Fibroblast of lung (primary cell): ENCODE measurements at regions not wholly inside any gene's neighbourhood (a gene's known extent, or its start where the extent isn't known, plus 50 kb on each side); places are given as distances from the start of the nearest gene placed in this dataset.
A peak's percentile ranks its signal among the peaks of the same experiment; 100 is the strongest.

Experiments used
- DNase-seq, 2 donors: peaks; one replicate each; pipeline versions ENCODE4 v3.0.0 to v3.0.0-alpha.2; 2010; ENCODE audit warnings: low read depth in 2 of 2
- H2AFZ ChIP-seq: 2 replicates; pipeline ENCODE4 v1.5.1; 2012; ENCODE audit warnings: low read length, control low read depth, inconsistent platforms
- H3K27ac ChIP-seq: 2 replicates; pipeline ENCODE4 v1.5.1; 2011; ENCODE audit warnings: low read length, control low read depth; ENCODE audit not compliant: insufficient read depth
- H3K27me3 ChIP-seq: 2 replicates; pipeline ENCODE4 v1.5.1; 2011; ENCODE audit warnings: mild to moderate bottlenecking, low read length; ENCODE audit not compliant: control insufficient read depth, insufficient read depth
- H3K36me3 ChIP-seq: 2 replicates; pipeline ENCODE4 v1.5.1; 2011; ENCODE audit warnings: low read length; ENCODE audit not compliant: control insufficient read depth, insufficient read depth
- H3K4me1 ChIP-seq: 2 replicates; pipeline ENCODE4 v1.5.1; 2011; ENCODE audit warnings: low read length; ENCODE audit not compliant: control insufficient read depth, insufficient read depth; ENCODE audit errors: extremely low read depth
- H3K4me2 ChIP-seq: 2 replicates; pipeline ENCODE4 v1.5.1; 2011; ENCODE audit warnings: low read length, control low read depth; ENCODE audit not compliant: insufficient read depth; ENCODE audit errors: extremely low read depth
- H3K4me3 ChIP-seq, 4 experiments: fragments of 200-600 bp in 1 of 4; sonication (generic) in 1 of 4; replicated peaks in 1 of 4; 2 replicates each; pipeline ENCODE4 v1.5.1; 2011 to 2016; ENCODE audit warnings: low read length in 4 of 4, low read depth in 3 of 4, mild to moderate bottlenecking in 3 of 4, control low read depth in 2 of 4, inconsistent platforms in 1 of 4, mixed read lengths in 1 of 4; ENCODE audit not compliant: insufficient read depth in 1 of 4; ENCODE audit errors: control extremely low read depth in 1 of 4
- H3K79me2 ChIP-seq: 2 replicates; pipeline ENCODE4 v1.5.1; 2012; ENCODE audit warnings: mild to moderate bottlenecking, low read length, inconsistent platforms; ENCODE audit not compliant: control insufficient read depth, insufficient read depth
- H3K9ac ChIP-seq: 2 replicates; pipeline ENCODE4 v1.5.1; 2011; ENCODE audit warnings: mild to moderate bottlenecking, low read length, control low read depth; ENCODE audit not compliant: insufficient read depth
- H3K9me3 ChIP-seq: 2 replicates; pipeline ENCODE4 v1.5.1; 2012; ENCODE audit warnings: low read depth, low read length; ENCODE audit not compliant: control insufficient read depth, insufficient read depth
- H4K20me1 ChIP-seq: 2 replicates; pipeline ENCODE4 v1.5.1; 2011; ENCODE audit warnings: low read length; ENCODE audit not compliant: control insufficient read depth, insufficient read depth; ENCODE audit errors: extremely low read depth
- EZH2 ChIP-seq: IDR thresholded peaks from 2 replicates; pipeline ENCODE4 v1.5.1; 2012; ENCODE audit warnings: low read length, control low read depth, mild to moderate bottlenecking; ENCODE audit errors: missing control alignments
- TF ChIP-seq, protein P1 (sequence below), 2 donors: IDR thresholded peaks in 1 of 2; conservative IDR thresholded peaks in 1 of 2; 1 replicate in 1 of 2; 2 replicates in 1 of 2; pipeline ENCODE4 v1.5.1; 2011 to 2012; ENCODE audit warnings: low read length in 2 of 2, control low read depth in 1 of 2, inconsistent platforms in 1 of 2, low read depth in 1 of 2, mild to moderate bottlenecking in 1 of 2

DNA sequence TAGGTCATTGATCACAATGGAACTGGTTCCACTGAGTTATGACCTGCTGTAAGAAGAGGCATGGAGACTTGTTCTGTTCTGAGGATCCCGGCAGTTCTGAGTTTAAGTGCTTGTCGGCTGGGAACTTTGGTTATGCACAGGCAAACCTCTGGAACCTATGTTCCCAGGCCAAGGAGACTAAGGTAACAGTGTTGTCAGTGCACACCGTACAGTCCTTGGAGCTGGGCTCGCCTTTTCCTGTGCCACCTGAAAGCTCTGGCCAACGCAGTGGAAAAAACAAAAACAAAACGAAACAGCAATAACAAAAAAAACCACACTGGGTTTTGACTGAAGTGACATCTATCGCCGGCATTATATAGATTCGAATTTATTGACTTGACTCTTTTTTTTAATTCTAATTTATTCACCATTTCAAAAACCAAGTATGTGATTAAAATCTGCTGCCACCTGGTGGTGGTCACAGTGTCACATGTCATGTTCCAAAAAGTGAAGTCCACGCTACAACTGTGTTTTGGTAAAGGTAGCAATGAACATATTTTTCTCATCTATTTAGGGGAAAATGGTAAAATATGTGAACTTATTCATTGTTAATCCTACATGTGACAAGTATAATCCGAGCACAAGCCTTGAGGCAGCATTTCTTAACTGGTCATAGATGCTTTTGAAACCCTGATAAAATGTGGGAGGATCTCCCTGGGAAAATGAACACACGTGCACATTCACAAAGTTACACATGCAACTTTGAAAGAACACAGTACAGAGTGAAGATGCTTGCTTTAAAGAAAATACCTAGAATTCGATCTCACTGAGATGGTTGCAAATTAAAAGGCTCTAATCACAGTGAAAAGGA is 113.8 kb upstream of the PPP2R2D start:
- Histone ChIP-seq H2AFZ (no peak overlapping the region), H3K4me2 (no peak overlapping the region), H3K4me1 (no peaks in the 10 kb centered on the region), H3K36me3 (no peaks in the 10 kb centered on the region), H4K20me1 (no peaks in the 10 kb centered on the region), H3K9ac (no peak overlapping the region), H3K27me3 (no peaks in the 10 kb centered on the region), H3K27ac (no peak overlapping the region), H3K9me3 (no peaks in the 10 kb centered on the region), H3K79me2 (no peaks in the 10 kb centered on the region), H3K4me3 (no peak overlapping the region)
- peak; percentile 8 to 35 for DNase-seq
- no peak for TF ChIP-seq EZH2
- TF ChIP-seq, protein P1, sequence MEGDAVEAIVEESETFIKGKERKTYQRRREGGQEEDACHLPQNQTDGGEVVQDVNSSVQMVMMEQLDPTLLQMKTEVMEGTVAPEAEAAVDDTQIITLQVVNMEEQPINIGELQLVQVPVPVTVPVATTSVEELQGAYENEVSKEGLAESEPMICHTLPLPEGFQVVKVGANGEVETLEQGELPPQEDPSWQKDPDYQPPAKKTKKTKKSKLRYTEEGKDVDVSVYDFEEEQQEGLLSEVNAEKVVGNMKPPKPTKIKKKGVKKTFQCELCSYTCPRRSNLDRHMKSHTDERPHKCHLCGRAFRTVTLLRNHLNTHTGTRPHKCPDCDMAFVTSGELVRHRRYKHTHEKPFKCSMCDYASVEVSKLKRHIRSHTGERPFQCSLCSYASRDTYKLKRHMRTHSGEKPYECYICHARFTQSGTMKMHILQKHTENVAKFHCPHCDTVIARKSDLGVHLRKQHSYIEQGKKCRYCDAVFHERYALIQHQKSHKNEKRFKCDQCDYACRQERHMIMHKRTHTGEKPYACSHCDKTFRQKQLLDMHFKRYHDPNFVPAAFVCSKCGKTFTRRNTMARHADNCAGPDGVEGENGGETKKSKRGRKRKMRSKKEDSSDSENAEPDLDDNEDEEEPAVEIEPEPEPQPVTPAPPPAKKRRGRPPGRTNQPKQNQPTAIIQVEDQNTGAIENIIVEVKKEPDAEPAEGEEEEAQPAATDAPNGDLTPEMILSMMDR (conservative IDR thresholded peaks at IDR 0.05 in 1 of 2, IDR thresholded peaks at IDR 0.05 in 1 of 2; ENCODE audit: low read depth in 1 of 2, low read length in 2 of 2), result peak; percentile 45 to 51

DNA sequence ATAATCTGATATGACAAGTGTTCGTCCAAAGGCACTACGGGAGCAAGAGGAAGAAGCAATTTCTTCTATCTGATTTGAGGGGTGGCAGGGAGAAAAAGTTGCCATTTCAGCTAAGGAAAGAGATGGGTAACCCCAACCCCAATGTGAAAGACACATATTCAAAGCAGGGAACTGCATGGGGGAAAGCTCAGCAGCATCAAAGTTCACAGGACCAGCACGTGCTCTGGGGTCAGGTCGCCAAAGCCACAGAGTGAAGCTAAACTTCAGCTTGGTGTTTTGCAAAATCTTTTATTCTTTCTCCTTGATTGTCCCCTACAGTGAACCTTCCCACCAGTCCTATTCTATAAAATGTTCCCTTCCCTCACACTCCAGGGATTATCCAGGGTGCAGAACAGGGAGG is 112.8 kb upstream of the PPP2R2D start:
- Histone ChIP-seq H2AFZ (no peak overlapping the region), H3K27ac (no peak overlapping the region), H3K36me3 (no peaks in the 10 kb centered on the region), H3K4me3 (no peak overlapping the region), H4K20me1 (no peaks in the 10 kb centered on the region), H3K9me3 (no peaks in the 10 kb centered on the region), H3K9ac (no peak overlapping the region), H3K27me3 (no peaks in the 10 kb centered on the region), H3K79me2 (no peaks in the 10 kb centered on the region), H3K4me2 (no peak overlapping the region), H3K4me1 (no peaks in the 10 kb centered on the region)
- TF ChIP-seq EZH2, result no peak
- TF ChIP-seq, protein P1 (conservative IDR thresholded peaks at IDR 0.05 in 1 of 2, IDR thresholded peaks at IDR 0.05 in 1 of 2; ENCODE audit: low read depth in 1 of 2, low read length in 2 of 2), result no peak
- DNase-seq, result no peak

DNA sequence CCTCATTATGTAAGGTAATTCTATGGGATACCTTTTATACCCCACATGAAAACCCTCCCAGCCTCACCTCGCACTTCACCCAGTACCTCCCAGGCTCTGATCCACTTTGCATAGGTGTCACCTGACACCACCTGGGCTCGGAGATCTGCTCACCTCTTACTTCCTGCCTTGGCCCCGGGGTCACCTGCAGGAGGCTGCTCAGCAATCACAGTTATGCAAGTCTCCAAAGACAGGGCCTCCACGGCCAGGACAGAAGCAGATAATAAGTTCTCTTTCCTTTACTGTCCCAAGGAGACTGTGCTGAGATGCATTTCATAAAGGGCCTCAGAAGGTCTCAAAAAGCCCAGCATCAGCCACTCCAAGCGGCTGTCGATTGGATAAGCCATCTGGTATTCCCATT is 112.4 kb upstream of the PPP2R2D start:
- H3K36me3 ChIP-seq, result no peaks in the 10 kb centered on the region
- H3K4me3 ChIP-seq, result no peak overlapping the region
- H3K27ac ChIP-seq, result no peak overlapping the region
- no peak overlapping the region for H3K4me2 ChIP-seq
- H3K27me3 ChIP-seq, result no peaks in the 10 kb centered on the region
- TF ChIP-seq, protein P1 (conservative IDR thresholded peaks at IDR 0.05 in 1 of 2, IDR thresholded peaks at IDR 0.05 in 1 of 2; ENCODE audit: low read depth in 1 of 2, low read length in 2 of 2), result no peak
- TF ChIP-seq EZH2, result no peak
- no peak overlapping the region for H3K9ac ChIP-seq
- H3K4me1 ChIP-seq, result no peaks in the 10 kb centered on the region
- H3K79me2 ChIP-seq, result no peaks in the 10 kb centered on the region
- H4K20me1 ChIP-seq, result no peaks in the 10 kb centered on the region
- no peaks in the 10 kb centered on the region for H3K9me3 ChIP-seq
- DNase-seq, result no peak
- no peak overlapping the region for H2AFZ ChIP-seq
